ENCODE measurements at regions not wholly inside any gene's neighbourhood (a gene's known extent, or its start where the extent isn't known, plus 50 kb on each side); places are given as distances from the start of the nearest gene placed in this dataset.

- no peak for TF ChIP-seq POLR2A (IDR thresholded peaks at IDR 0.05; ENCODE audit: low read length)
- TF ChIP-seq GATA1 (IDR thresholded peaks at IDR 0.05; ENCODE audit: low read depth, low read length): no peak
Measured at GRCh38 chr20:39602649-39603048, 640.5 kb downstream of the DHX35 start.

GRCh38 chr20:39600871-39601270 lies 638.7 kb downstream of the DHX35 start:
- TF ChIP-seq POLR2A (IDR thresholded peaks at IDR 0.05; ENCODE audit: low read length): no peak
- no peak for TF ChIP-seq GATA1 (IDR thresholded peaks at IDR 0.05; ENCODE audit: low read depth, low read length)
- DNase-seq: no peak

More at GRCh38 chr20:39602649-39603048, 640.5 kb downstream of the DHX35 start:
- DNase-seq: no peak

GRCh38 chr20:39600156-39600555 lies 638.0 kb downstream of the DHX35 start:
- no peak for TF ChIP-seq GATA1 (IDR thresholded peaks at IDR 0.05; ENCODE audit: low read depth, low read length)
- DNase-seq: no peak

- no peak for DNase-seq
- no peak for TF ChIP-seq GATA1 (IDR thresholded peaks at IDR 0.05; ENCODE audit: low read depth, low read length)
Measured at GRCh38 chr20:39596554-39596953, 634.4 kb downstream of the DHX35 start.

- no peak for DNase-seq
- TF ChIP-seq POLR2A (IDR thresholded peaks at IDR 0.05; ENCODE audit: low read length) (no peak), GATA1 (IDR thresholded peaks at IDR 0.05; ENCODE audit: low read depth, low read length) (no peak)
Measured at GRCh38 chr20:39592371-39592770, 630.2 kb downstream of the DHX35 start.

- no peak for DNase-seq
- TF ChIP-seq GATA1 (IDR thresholded peaks at IDR 0.05; ENCODE audit: low read depth, low read length) (no peak), POLR2A (IDR thresholded peaks at IDR 0.05; ENCODE audit: low read length) (no peak)
Measured at GRCh38 chr20:39588148-39588757, 626.1 kb downstream of the DHX35 start.

- TF ChIP-seq GATA1 (IDR thresholded peaks at IDR 0.05; ENCODE audit: low read depth, low read length) (no peak), POLR2A (IDR thresholded peaks at IDR 0.05; ENCODE audit: low read length) (no peak)
Measured at GRCh38 chr20:39581034-39581433, 618.9 kb downstream of the DHX35 start.

GRCh38 chr20:39576771-39577170 lies 614.6 kb downstream of the DHX35 start:
- no peak for DNase-seq
- no peak for TF ChIP-seq POLR2A (IDR thresholded peaks at IDR 0.05; ENCODE audit: low read length)

More at GRCh38 chr20:39581034-39581433, 618.9 kb downstream of the DHX35 start:
- no peak for DNase-seq

GRCh38 chr20:39574061-39574460 lies 611.9 kb downstream of the DHX35 start:
- no peak for TF ChIP-seq POLR2A (IDR thresholded peaks at IDR 0.05; ENCODE audit: low read length)
- TF ChIP-seq GATA1 (IDR thresholded peaks at IDR 0.05; ENCODE audit: low read depth, low read length): no peak
- DNase-seq: no peak

- no peak for TF ChIP-seq POLR2A (IDR thresholded peaks at IDR 0.05; ENCODE audit: low read length)
- no peak for DNase-seq
Measured at GRCh38 chr20:39571171-39571570, 609.0 kb downstream of the DHX35 start.

GRCh38 chr20:39568109-39568508 lies 606.0 kb downstream of the DHX35 start:
- no peak for DNase-seq
- no peak for TF ChIP-seq POLR2A (IDR thresholded peaks at IDR 0.05; ENCODE audit: low read length)

- no peak for TF ChIP-seq POLR2A (IDR thresholded peaks at IDR 0.05; ENCODE audit: low read length)
- TF ChIP-seq GATA1 (IDR thresholded peaks at IDR 0.05; ENCODE audit: low read depth, low read length): no peak
- DNase-seq: no peak
Measured at GRCh38 chr20:39563349-39563748, 601.2 kb downstream of the DHX35 start.

GRCh38 chr20:39554341-39554740 lies 592.2 kb downstream of the DHX35 start:
- TF ChIP-seq GATA1 (IDR thresholded peaks at IDR 0.05; ENCODE audit: low read depth, low read length) (no peak), POLR2A (IDR thresholded peaks at IDR 0.05; ENCODE audit: low read length) (no peak)

GRCh38 chr20:39553120-39553519 lies 591.0 kb downstream of the DHX35 start:
- TF ChIP-seq GATA1 (IDR thresholded peaks at IDR 0.05; ENCODE audit: low read depth, low read length) (no peak), POLR2A (IDR thresholded peaks at IDR 0.05; ENCODE audit: low read length) (no peak)
- no peak for DNase-seq

More at GRCh38 chr20:39554341-39554740, 592.2 kb downstream of the DHX35 start:
- DNase-seq: no peak

GRCh38 chr20:39549733-39550132 lies 587.6 kb downstream of the DHX35 start:
- TF ChIP-seq GATA1 (IDR thresholded peaks at IDR 0.05; ENCODE audit: low read depth, low read length) (no peak), POLR2A (IDR thresholded peaks at IDR 0.05; ENCODE audit: low read length) (no peak)
- DNase-seq: no peak
